Loucy (cell line): ENCODE measurements at regions not wholly inside any gene's neighbourhood (a gene's known extent, or its start where the extent isn't known, plus 50 kb on each side); places are given as distances from the start of the nearest gene placed in this dataset.

ENCODE experiments used
- H2AFZ ChIP-seq: fragments of 200-600 bp; sonication (generic); 2 replicates; pipeline ENCODE4 v1.6.0; 2016; ENCODE audit warnings: antibody characterized with exemption, mild to moderate bottlenecking, low read length, moderate library complexity
- H3F3A ChIP-seq: fragments of 200-600 bp; 2 replicates; pipeline ENCODE4 v1.6.0; 2016; ENCODE audit warnings: antibody characterized with exemption, low read depth, mild to moderate bottlenecking
- H3K27me3 ChIP-seq: fragments of 200-600 bp; sonication (generic); 2 replicates; pipeline ENCODE4 v1.6.1; 2014; ENCODE audit warnings: low read length, mild to moderate bottlenecking; ENCODE audit not compliant: insufficient read depth, poor library complexity, severe bottlenecking
- H3K36me3 ChIP-seq: fragments of 200-600 bp; sonication (generic); 2 replicates; pipeline ENCODE4 v1.6.1; 2016; ENCODE audit warnings: low read length; ENCODE audit not compliant: insufficient read depth
- H3K4me1 ChIP-seq: fragments of 200-600 bp; sonication (generic); 2 replicates; pipeline ENCODE4 v1.5.1; 2014; ENCODE audit warnings: low read length, mild to moderate bottlenecking; ENCODE audit not compliant: insufficient read depth, poor library complexity, severe bottlenecking
- H3K4me2 ChIP-seq: fragments of 200-600 bp; sonication (generic); 2 replicates; pipeline ENCODE4 v1.6.0; 2014; ENCODE audit warnings: antibody characterized with exemption, low read length, low read depth, mild to moderate bottlenecking; ENCODE audit not compliant: poor library complexity, severe bottlenecking
- H3K4me3 ChIP-seq: fragments of 200-600 bp; sonication (generic); 2 replicates; pipeline ENCODE4 v1.5.1; 2014; ENCODE audit warnings: low read length, mild to moderate bottlenecking, mixed read lengths; ENCODE audit not compliant: poor library complexity, severe bottlenecking
- H3K79me2 ChIP-seq: fragments of 200-600 bp; sonication (generic); 2 replicates; pipeline ENCODE4 v1.6.1; 2014; ENCODE audit warnings: low read length; ENCODE audit not compliant: insufficient read depth
- H3K9ac ChIP-seq: fragments of 200-600 bp; sonication (generic); 2 replicates; pipeline ENCODE4 v1.6.0; 2014; ENCODE audit warnings: mild to moderate bottlenecking, low read depth, low read length, moderate library complexity; ENCODE audit not compliant: poor library complexity, severe bottlenecking
- H3K9me2 ChIP-seq: fragments of 200-600 bp; sonication (generic); replicated peaks from 2 replicates; pipeline ENCODE4 v1.6.1; 2016; ENCODE audit warnings: low read depth, low read length, mixed read lengths
- H3K9me3 ChIP-seq: fragments of 200-600 bp; sonication (generic); 2 replicates; pipeline ENCODE4 v1.6.1; 2014; ENCODE audit warnings: mild to moderate bottlenecking, antibody characterized with exemption, low read length, low read depth; ENCODE audit not compliant: insufficient read depth
- H4K20me1 ChIP-seq: fragments of 200-600 bp; sonication (generic); 2 replicates; pipeline ENCODE4 v1.6.0; 2014; ENCODE audit warnings: antibody characterized with exemption, low read length, mild to moderate bottlenecking; ENCODE audit not compliant: insufficient read depth, poor library complexity, severe bottlenecking
- CTCF ChIP-seq: fragments of 200-600 bp; sonication (generic); conservative IDR thresholded peaks from 2 replicates; pipeline ENCODE4 v1.5.1; 2014; ENCODE audit warnings: mild to moderate bottlenecking, antibody characterized with exemption, low read length
- EZH2phosphoT487 ChIP-seq: fragments of 200-600 bp; IDR thresholded peaks from 2 replicates; pipeline ENCODE4 v1.6.1; 2018; ENCODE audit warnings: antibody characterized with exemption, mild to moderate bottlenecking, moderate library complexity, borderline replicate concordance

GRCh38 chr5:99005506-99005905 lies 76.7 kb upstream of the CHD1 start:
- H3K9ac ChIP-seq: no peak overlapping the region
- TF ChIP-seq EZH2phosphoT487 (no peak), CTCF (no peak)
- no peak overlapping the region for H3K4me2 ChIP-seq
- no peak overlapping the region for H2AFZ ChIP-seq
- H3K4me3 ChIP-seq: no peak overlapping the region
- no peaks in the 10 kb centered on the region for H3F3A ChIP-seq
- H3K79me2 ChIP-seq: no peaks in the 10 kb centered on the region
- H3K27me3 ChIP-seq: no peaks in the 10 kb centered on the region
- no peaks in the 10 kb centered on the region for H3K9me3 ChIP-seq
- H3K36me3 ChIP-seq: no peaks in the 10 kb centered on the region
- no peaks in the 10 kb centered on the region for H3K4me1 ChIP-seq
- H3K9me2 ChIP-seq: no peaks in the 10 kb centered on the region
- H4K20me1 ChIP-seq: no peaks in the 10 kb centered on the region

GRCh38 chr5:99004960-99005359 lies 76.2 kb upstream of the CHD1 start:
- no peaks in the 10 kb centered on the region for H3K9me3 ChIP-seq
- no peak overlapping the region for H3K4me3 ChIP-seq
- H2AFZ ChIP-seq: no peak overlapping the region
- no peaks in the 10 kb centered on the region for H3K27me3 ChIP-seq
- no peak overlapping the region for H3K9ac ChIP-seq
- no peaks in the 10 kb centered on the region for H3K79me2 ChIP-seq
- H4K20me1 ChIP-seq: no peaks in the 10 kb centered on the region
- no peaks in the 10 kb centered on the region for H3K36me3 ChIP-seq
- H3K9me2 ChIP-seq: no peaks in the 10 kb centered on the region
- no peaks in the 10 kb centered on the region for H3K4me1 ChIP-seq
- no peak overlapping the region for H3K4me2 ChIP-seq
- H3F3A ChIP-seq: no peaks in the 10 kb centered on the region
- TF ChIP-seq CTCF: no peak
- no peak for TF ChIP-seq EZH2phosphoT487

GRCh38 chr5:99000876-99001275 lies 72.1 kb upstream of the CHD1 start:
- H3K27me3 ChIP-seq: no peaks in the 10 kb centered on the region
- no peak overlapping the region for H3K4me2 ChIP-seq
- H3K4me3 ChIP-seq: no peak overlapping the region
- no peak overlapping the region for H3K9ac ChIP-seq
- no peaks in the 10 kb centered on the region for H3K9me2 ChIP-seq
- no peaks in the 10 kb centered on the region for H3F3A ChIP-seq
- no peaks in the 10 kb centered on the region for H4K20me1 ChIP-seq
- H2AFZ ChIP-seq: no peak overlapping the region
- H3K4me1 ChIP-seq: no peaks in the 10 kb centered on the region
- no peaks in the 10 kb centered on the region for H3K36me3 ChIP-seq
- H3K79me2 ChIP-seq: no peaks in the 10 kb centered on the region
- TF ChIP-seq EZH2phosphoT487 (no peak), CTCF (no peak)
- no peaks in the 10 kb centered on the region for H3K9me3 ChIP-seq
